AG09319 (cell line): ENCODE measurements at regions not wholly inside any gene's neighbourhood (a gene's known extent, or its start where the extent isn't known, plus 50 kb on each side); places are given as distances from the start of the nearest gene placed in this dataset.

Source experiments
- DNase-seq: peaks from one replicate; pipeline ENCODE4 v3.0.0-alpha.2; 2010; ENCODE audit warnings: low read depth; ENCODE audit errors: extremely low read depth
- CTCF ChIP-seq: IDR thresholded peaks from 2 replicates; pipeline ENCODE4 v1.5.1; 2011; ENCODE audit warnings: low read depth, mild to moderate bottlenecking, inconsistent platforms, low read length, moderate library complexity

GRCh38 chr3:24641628-24642027 is 147.0 kb upstream of the THRB start:
- DNase-seq, result no peak
- no peak for TF ChIP-seq CTCF

GRCh38 chr3:24645047-24645446 is 150.4 kb upstream of the THRB start:
- no peak for TF ChIP-seq CTCF
- DNase-seq, result no peak

- TF ChIP-seq CTCF, result no peak
- no peak for DNase-seq
Measured at GRCh38 chr3:24646790-24647189, 152.1 kb upstream of the THRB start.

- no peak for TF ChIP-seq CTCF
- no peak for DNase-seq
Measured at GRCh38 chr3:24648063-24648462, 153.4 kb upstream of the THRB start.

GRCh38 chr3:24650839-24651238 is 156.2 kb upstream of the THRB start:
- no peak for TF ChIP-seq CTCF
- DNase-seq, result no peak

GRCh38 chr3:24657870-24658510 is 163.3 kb upstream of the THRB start:
- TF ChIP-seq CTCF, result no peak
- DNase-seq, result no peak

- no peak for DNase-seq
- no peak for TF ChIP-seq CTCF
Measured at GRCh38 chr3:24661175-24661584, 166.5 kb upstream of the THRB start.
